ENCODE measurements at regions not wholly inside any gene's neighbourhood (a gene's known extent, or its start where the extent isn't known, plus 50 kb on each side); places are given as distances from the start of the nearest gene placed in this dataset.
A peak's percentile ranks its signal among the peaks of the same experiment; 100 is the strongest.

- no peak for DNase-seq (ENCODE audit: low spot score)
- H3K9me2 ChIP-seq (ENCODE audit: insufficient read depth, low read length): no peaks in the 10 kb centered on the region
- ChIA-PET CTCF (ENCODE audit: unreplicated experiment) (no interaction called here), POLR2A (no interaction called here)
- no peak overlapping the region for H3K27ac ChIP-seq (ENCODE audit: low read depth, low read length, poor library complexity, severe bottlenecking)
- H3K4me1 ChIP-seq (ENCODE audit: insufficient read depth, low read length, poor library complexity, severe bottlenecking): no peaks in the 10 kb centered on the region
- H3K36me3 ChIP-seq (ENCODE audit: insufficient read depth, low read length): no peaks in the 10 kb centered on the region
- intact Hi-C loops (cut with micrococcal nuclease; ENCODE audit: unreplicated experiment): no loop called here
- no peak overlapping the region for H2AFZ ChIP-seq (ENCODE audit: low read length)
- H3K9me3 ChIP-seq (ENCODE audit: low read length): no peaks in the 10 kb centered on the region
- H4K20me1 ChIP-seq (ENCODE audit: insufficient read depth, low read length): no peaks in the 10 kb centered on the region
- no peak overlapping the region for H3K4me3 ChIP-seq (ENCODE audit: low read depth, low read length, poor library complexity, severe bottlenecking)
- BruUV-seq (replicated peaks): no TSS peak
- no peak overlapping the region for H3K4me2 ChIP-seq (ENCODE audit: low read length)
- H3K79me2 ChIP-seq (ENCODE audit: insufficient read depth, low read depth, low read length): no peaks in the 10 kb centered on the region
- TF ChIP-seq EZH2phosphoT487 (IDR thresholded peaks at IDR 0.05; ENCODE audit: borderline replicate concordance, low read depth, low read length): no peak
- TF ChIP-seq, protein P1, sequence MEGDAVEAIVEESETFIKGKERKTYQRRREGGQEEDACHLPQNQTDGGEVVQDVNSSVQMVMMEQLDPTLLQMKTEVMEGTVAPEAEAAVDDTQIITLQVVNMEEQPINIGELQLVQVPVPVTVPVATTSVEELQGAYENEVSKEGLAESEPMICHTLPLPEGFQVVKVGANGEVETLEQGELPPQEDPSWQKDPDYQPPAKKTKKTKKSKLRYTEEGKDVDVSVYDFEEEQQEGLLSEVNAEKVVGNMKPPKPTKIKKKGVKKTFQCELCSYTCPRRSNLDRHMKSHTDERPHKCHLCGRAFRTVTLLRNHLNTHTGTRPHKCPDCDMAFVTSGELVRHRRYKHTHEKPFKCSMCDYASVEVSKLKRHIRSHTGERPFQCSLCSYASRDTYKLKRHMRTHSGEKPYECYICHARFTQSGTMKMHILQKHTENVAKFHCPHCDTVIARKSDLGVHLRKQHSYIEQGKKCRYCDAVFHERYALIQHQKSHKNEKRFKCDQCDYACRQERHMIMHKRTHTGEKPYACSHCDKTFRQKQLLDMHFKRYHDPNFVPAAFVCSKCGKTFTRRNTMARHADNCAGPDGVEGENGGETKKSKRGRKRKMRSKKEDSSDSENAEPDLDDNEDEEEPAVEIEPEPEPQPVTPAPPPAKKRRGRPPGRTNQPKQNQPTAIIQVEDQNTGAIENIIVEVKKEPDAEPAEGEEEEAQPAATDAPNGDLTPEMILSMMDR (conservative IDR thresholded peaks at IDR 0.05; ENCODE audit: low read length): no peak
These were observed 302.0 kb upstream of the TSPY4 start for GRCh38 chrY:9035246-9035645.

DNA sequence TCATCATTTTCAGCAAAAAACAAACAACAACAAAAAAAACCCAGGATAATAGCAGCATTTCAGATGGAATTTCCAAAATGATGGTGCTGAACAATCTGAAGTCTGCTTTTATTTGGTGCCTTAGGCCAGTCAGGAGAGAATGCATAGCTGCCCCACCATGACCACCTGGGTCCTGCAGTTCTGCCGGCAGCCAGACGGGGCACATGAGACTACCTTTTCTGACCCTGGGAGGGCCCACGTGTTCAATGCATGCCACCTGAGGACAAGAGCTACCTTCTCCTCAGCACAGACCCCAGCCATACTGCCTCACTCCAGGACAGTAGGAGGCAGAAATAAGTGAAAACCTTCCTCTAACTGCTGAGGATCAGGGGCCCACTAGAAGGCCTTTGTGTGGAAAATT, 295.8 kb upstream of the TSPY4 start:
- TF ChIP-seq, protein P1 (conservative IDR thresholded peaks at IDR 0.05; ENCODE audit: low read length): peak; percentile 64
- TF ChIP-seq EZH2phosphoT487 (IDR thresholded peaks at IDR 0.05; ENCODE audit: borderline replicate concordance, low read depth, low read length): no peak
- Histone ChIP-seq H2AFZ (ENCODE audit: low read length) (no peak overlapping the region), H3K27ac (ENCODE audit: low read depth, low read length, poor library complexity, severe bottlenecking) (no peak overlapping the region), H4K20me1 (ENCODE audit: insufficient read depth, low read length) (no peaks in the 10 kb centered on the region), H3K79me2 (ENCODE audit: insufficient read depth, low read depth, low read length) (no peaks in the 10 kb centered on the region), H3K36me3 (ENCODE audit: insufficient read depth, low read length) (no peaks in the 10 kb centered on the region), H3K4me2 (ENCODE audit: low read length) (no peak overlapping the region), H3K4me1 (ENCODE audit: insufficient read depth, low read length, poor library complexity, severe bottlenecking) (no peaks in the 10 kb centered on the region), H3K4me3 (ENCODE audit: low read depth, low read length, poor library complexity, severe bottlenecking) (no peak overlapping the region), H3K9me3 (ENCODE audit: low read length) (no peaks in the 10 kb centered on the region), H3K9me2 (ENCODE audit: insufficient read depth, low read length) (no peaks in the 10 kb centered on the region)
- ChIA-PET POLR2A (no interaction called here), CTCF (ENCODE audit: unreplicated experiment) (no interaction called here)
- DNase-seq (ENCODE audit: low spot score): peak; percentile 33
- no TSS peak for BruUV-seq (replicated peaks)
- intact Hi-C loops (cut with micrococcal nuclease; ENCODE audit: unreplicated experiment): no loop called here
